ENCODE measurements at regions not wholly inside any gene's neighbourhood (a gene's known extent, or its start where the extent isn't known, plus 50 kb on each side); places are given as distances from the start of the nearest gene placed in this dataset.

DNA sequence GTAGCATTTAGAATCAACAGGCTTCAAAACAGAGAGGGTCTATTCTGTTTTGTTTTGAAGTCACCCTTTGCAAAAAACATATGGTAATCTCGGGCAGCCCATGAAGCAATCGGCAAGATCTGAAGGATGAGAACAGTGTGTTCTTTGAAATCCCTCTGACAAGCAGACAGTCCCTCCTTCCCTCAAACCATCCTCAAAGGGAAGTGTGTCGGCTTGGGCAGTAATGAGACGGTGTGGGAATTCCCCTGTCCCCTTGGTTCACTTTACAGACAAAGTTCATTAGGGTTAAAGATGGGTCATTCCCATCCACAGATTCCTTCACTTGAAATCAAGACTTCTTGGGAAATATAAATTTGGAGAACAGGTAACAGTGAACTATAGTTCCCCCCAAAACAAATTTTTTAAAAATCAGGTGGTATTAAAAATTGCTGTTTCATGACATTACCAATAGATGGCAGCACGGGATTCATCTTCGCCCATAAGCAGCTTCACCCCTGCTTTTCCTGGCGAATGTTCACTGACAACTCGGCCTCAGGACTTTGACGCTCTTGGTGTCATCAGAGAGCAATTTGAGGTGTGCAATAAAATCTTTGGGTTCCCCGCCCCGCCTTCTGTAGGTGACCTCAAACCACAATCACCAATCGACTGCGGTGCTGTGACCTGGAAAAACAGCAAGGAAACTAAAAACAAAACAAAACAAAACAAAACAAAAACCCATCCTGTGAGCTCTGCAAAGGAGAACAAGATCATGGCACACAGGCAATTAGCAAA, 159.3 kb upstream of the TNFAIP3 start:
- SMC1A ChIA-PET (ENCODE audit: uncharacterized antibody, unreplicated experiment): interaction anchor here (0.6 to 6.6 kb wide), 49 partner anchors 9 to 401 kb away, joined by 3 to 117 read pairs (median 5); partner anchors contain the start of gene TNFAIP3
- in situ Hi-C loops (cut with MboI) (loop anchor here (5.0 to 10.0 kb wide), 4 partner anchors 95 to 297 kb away; partner anchors contain the start of gene TNFAIP3), intact Hi-C loops (cut with micrococcal nuclease; ENCODE audit: unreplicated experiment) (loop anchor here (1.0 to 5.0 kb wide), 8 partner anchors 37 to 238 kb away; partner anchors contain the start of gene TNFAIP3)
- no peaks in the 10 kb centered on the region for H3K36me3 ChIP-seq (ENCODE audit: control insufficient read depth in 2 of 2, insufficient read depth in 2 of 2, low read length in 1 of 2)
- TSS peak; percentile 80 for BruUV-seq (replicated peaks)
- ATAC-seq (peak; percentile 75), DNase-seq (ENCODE audit: low read depth, low spot score) (peak; percentile 97), FAIRE-seq (peak; percentile 70)
- peak overlapping the region; percentile 64 for H3K4me2 ChIP-seq (ENCODE audit: control insufficient read depth, insufficient read depth)
- RAD21 ChIA-PET (ENCODE audit: unreplicated experiment): interaction anchor here (0.5 to 3.0 kb wide), 43 partner anchors 9 to 298 kb away, joined by 3 to 50 read pairs (median 6); partner anchors contain the start of gene TNFAIP3
- POLR2A ChIA-PET: interaction anchor here (0.5 to 2.0 kb wide), 20 partner anchors 33 to 298 kb away, joined by 3 to 21 read pairs (median 3); partner anchors contain the start of gene TNFAIP3
- peaks cover 12% of the 10 kb centered on the region for H3K79me2 ChIP-seq (ENCODE audit: control insufficient read depth, insufficient read depth, low read length)
- peaks cover 2% of the 10 kb centered on the region; the same call in 2 of the 3 replicates for H3K9me3 ChIP-seq (replicated peaks; ENCODE audit: control insufficient read depth, insufficient read depth, low read length)
- H3K27ac ChIP-seq (ENCODE audit: control insufficient read depth, insufficient read depth): peak overlapping the region; percentile 64
- H3K4me1 ChIP-seq (ENCODE audit: control insufficient read depth, insufficient read depth, low read length): peaks cover 39% of the 10 kb centered on the region
- peak overlapping the region; percentile 49; the same call in 1 of the 2 replicates for H3K4me3 ChIP-seq
- H3K9ac ChIP-seq (ENCODE audit: control insufficient read depth, insufficient read depth, low read length): peak overlapping the region; percentile 28
- peak overlapping the region; percentile 57 for H2AFZ ChIP-seq (ENCODE audit: control insufficient read depth, low read depth, low read length)
- no peaks in the 10 kb centered on the region for H3K27me3 ChIP-seq (replicated peaks in 1 of 2; ENCODE audit: control insufficient read depth in 2 of 2, insufficient read depth in 2 of 2, low read length in 1 of 2)
- CTCF ChIA-PET: interaction anchor here (0.6 to 3.0 kb wide), 42 partner anchors 9 to 613 kb away, joined by 3 to 84 read pairs (median 4); partner anchors contain the start of gene TNFAIP3
- H4K20me1 ChIP-seq (ENCODE audit: control insufficient read depth, insufficient read depth): no peaks in the 10 kb centered on the region
- under 1% methylated on average over 13 of the region's 13 CpGs for WGBS (ENCODE audit: insufficient coverage, insufficient replicate concordance, low lambda C conversion rate, missing lambda C conversion rate)
- no peak; the same call in 1 of the 2 replicates for TF ChIP-seq GATAD2B (conservative IDR thresholded peaks at IDR 0.05; ENCODE audit: low read depth)
- TF ChIP-seq FOS (IDR thresholded peaks at IDR 0.05; ENCODE audit: borderline replicate concordance, extremely low read depth, insufficient read length): no peak
- peak; percentile 50; the same call in 1 of the 2 replicates for TF ChIP-seq MEF2A (IDR thresholded peaks at IDR 0.05; ENCODE audit: insufficient read depth, low read depth, low read length)
- no peak for TF ChIP-seq JUND (IDR thresholded peaks at IDR 0.05; ENCODE audit: low read depth, low read length)
- TF ChIP-seq, protein P1, sequence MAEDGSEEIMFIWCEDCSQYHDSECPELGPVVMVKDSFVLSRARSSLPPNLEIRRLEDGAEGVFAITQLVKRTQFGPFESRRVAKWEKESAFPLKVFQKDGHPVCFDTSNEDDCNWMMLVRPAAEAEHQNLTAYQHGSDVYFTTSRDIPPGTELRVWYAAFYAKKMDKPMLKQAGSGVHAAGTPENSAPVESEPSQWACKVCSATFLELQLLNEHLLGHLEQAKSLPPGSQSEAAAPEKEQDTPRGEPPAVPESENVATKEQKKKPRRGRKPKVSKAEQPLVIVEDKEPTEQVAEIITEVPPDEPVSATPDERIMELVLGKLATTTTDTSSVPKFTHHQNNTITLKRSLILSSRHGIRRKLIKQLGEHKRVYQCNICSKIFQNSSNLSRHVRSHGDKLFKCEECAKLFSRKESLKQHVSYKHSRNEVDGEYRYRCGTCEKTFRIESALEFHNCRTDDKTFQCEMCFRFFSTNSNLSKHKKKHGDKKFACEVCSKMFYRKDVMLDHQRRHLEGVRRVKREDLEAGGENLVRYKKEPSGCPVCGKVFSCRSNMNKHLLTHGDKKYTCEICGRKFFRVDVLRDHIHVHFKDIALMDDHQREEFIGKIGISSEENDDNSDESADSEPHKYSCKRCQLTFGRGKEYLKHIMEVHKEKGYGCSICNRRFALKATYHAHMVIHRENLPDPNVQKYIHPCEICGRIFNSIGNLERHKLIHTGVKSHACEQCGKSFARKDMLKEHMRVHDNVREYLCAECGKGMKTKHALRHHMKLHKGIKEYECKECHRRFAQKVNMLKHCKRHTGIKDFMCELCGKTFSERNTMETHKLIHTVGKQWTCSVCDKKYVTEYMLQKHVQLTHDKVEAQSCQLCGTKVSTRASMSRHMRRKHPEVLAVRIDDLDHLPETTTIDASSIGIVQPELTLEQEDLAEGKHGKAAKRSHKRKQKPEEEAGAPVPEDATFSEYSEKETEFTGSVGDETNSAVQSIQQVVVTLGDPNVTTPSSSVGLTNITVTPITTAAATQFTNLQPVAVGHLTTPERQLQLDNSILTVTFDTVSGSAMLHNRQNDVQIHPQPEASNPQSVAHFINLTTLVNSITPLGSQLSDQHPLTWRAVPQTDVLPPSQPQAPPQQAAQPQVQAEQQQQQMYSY (CRISPR knock-in tag; IDR thresholded peaks at IDR 0.05): no peak
- TF ChIP-seq, protein P2, sequence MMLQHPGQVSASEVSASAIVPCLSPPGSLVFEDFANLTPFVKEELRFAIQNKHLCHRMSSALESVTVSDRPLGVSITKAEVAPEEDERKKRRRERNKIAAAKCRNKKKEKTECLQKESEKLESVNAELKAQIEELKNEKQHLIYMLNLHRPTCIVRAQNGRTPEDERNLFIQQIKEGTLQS (IDR thresholded peaks at IDR 0.05; ENCODE audit: borderline replicate concordance, extremely low read depth, low read depth, low read length): no peak
- no peak for TF ChIP-seq CBX3 (IDR thresholded peaks at IDR 0.05; ENCODE audit: borderline replicate concordance, low read depth)
- TF ChIP-seq HSF1 (IDR thresholded peaks at IDR 0.05; ENCODE audit: low read depth, low read length): 0 out of 2 replicates have a peak, but pooled peaks have one; percentile 58
- TF ChIP-seq ASH2L (IDR thresholded peaks at IDR 0.05; ENCODE audit: borderline replicate concordance, low read depth): no peak
- TF ChIP-seq, protein P3, sequence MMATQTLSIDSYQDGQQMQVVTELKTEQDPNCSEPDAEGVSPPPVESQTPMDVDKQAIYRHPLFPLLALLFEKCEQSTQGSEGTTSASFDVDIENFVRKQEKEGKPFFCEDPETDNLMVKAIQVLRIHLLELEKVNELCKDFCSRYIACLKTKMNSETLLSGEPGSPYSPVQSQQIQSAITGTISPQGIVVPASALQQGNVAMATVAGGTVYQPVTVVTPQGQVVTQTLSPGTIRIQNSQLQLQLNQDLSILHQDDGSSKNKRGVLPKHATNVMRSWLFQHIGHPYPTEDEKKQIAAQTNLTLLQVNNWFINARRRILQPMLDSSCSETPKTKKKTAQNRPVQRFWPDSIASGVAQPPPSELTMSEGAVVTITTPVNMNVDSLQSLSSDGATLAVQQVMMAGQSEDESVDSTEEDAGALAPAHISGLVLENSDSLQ (IDR thresholded peaks at IDR 0.05): peak; percentile 12
- no peak for TF ChIP-seq ESRRA (IDR thresholded peaks at IDR 0.05; ENCODE audit: low read length)
- TF ChIP-seq KAT2A (conservative IDR thresholded peaks at IDR 0.05; ENCODE audit: control insufficient read depth, low read depth, low read length): no peak
- peak; percentile 64 for TF ChIP-seq NFIC (IDR thresholded peaks at IDR 0.05; ENCODE audit: low read depth, low read length)
- TF ChIP-seq CHD1 (IDR thresholded peaks at IDR 0.05; ENCODE audit: low read depth, low read length): no peak
- TF ChIP-seq EP300 (IDR thresholded peaks at IDR 0.05; ENCODE audit: borderline replicate concordance in 1 of 2, control insufficient read depth in 1 of 2, low read depth in 2 of 2, low read length in 2 of 2): peak; percentile 33 to 57; a peak in 2 of 4 replicates
